Ishikawa (cell line): ENCODE measurements at regions not wholly inside any gene's neighbourhood (a gene's known extent, or its start where the extent isn't known, plus 50 kb on each side); places are given as distances from the start of the nearest gene placed in this dataset.

Experiments
- RAD21 ChIP-seq: IDR thresholded peaks from 2 replicates; pipeline ENCODE4 v1.6.1; 2012; ENCODE audit warnings: low read depth
- TAF1 ChIP-seq: IDR thresholded peaks from 2 replicates; pipeline ENCODE4 v1.6.1; 2012; ENCODE audit warnings: low read depth, mild to moderate bottlenecking
- TCF12 ChIP-seq: IDR thresholded peaks from 2 replicates; pipeline ENCODE4 v1.6.1; 2012; ENCODE audit warnings: low read depth
- TEAD4 ChIP-seq: IDR thresholded peaks from 2 replicates; pipeline ENCODE4 v1.6.1; 2012
- TF ChIP-seq, protein P1 (sequence below): IDR thresholded peaks from 2 replicates; pipeline ENCODE4 v1.6.1; 2012
- TF ChIP-seq, protein P2 (sequence below): IDR thresholded peaks from 2 replicates; pipeline ENCODE4 v1.6.1; 2012; ENCODE audit warnings: low read depth, mild to moderate bottlenecking

DNA sequence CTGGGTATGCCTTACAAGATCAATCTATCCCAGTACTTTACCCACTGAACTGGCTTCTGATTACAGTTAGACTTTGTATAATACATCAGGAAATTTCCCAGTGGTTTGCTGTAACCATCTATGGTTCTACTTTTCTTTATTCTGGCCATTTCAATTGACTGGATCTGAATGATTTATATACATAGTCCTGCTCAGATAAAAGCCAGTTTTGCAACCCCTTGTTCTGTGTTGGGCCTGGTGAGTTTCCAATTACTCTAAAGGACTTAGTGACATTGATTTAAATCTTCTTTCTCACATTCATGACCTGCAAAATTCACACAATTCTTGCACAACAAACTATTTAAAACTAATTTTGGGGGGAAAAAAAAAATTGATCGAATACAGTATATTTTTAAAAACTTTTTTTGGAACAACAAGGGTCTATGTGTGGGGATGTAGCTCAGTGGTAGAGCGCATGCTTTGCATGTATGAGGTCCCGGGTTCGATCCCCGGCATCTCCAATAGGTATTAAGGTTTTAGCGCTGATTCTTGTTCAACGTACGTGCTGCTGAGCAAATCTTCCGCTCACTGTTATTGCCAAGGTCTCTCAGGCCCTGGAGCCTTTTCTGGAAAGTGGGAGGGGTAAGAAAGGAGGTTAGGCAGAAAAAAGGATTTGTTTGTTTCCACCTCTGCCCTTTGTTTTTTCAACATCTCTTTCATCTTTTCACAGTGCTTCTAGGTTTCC lies 117.5 kb downstream of the GPX5 start:
- TF ChIP-seq TCF12: no peak
- TF ChIP-seq, protein P1, sequence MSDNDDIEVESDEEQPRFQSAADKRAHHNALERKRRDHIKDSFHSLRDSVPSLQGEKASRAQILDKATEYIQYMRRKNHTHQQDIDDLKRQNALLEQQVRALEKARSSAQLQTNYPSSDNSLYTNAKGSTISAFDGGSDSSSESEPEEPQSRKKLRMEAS: no peak
- TF ChIP-seq TAF1: no peak
- TF ChIP-seq TEAD4: peak; percentile 67
- no peak for TF ChIP-seq RAD21
- TF ChIP-seq, protein P2, sequence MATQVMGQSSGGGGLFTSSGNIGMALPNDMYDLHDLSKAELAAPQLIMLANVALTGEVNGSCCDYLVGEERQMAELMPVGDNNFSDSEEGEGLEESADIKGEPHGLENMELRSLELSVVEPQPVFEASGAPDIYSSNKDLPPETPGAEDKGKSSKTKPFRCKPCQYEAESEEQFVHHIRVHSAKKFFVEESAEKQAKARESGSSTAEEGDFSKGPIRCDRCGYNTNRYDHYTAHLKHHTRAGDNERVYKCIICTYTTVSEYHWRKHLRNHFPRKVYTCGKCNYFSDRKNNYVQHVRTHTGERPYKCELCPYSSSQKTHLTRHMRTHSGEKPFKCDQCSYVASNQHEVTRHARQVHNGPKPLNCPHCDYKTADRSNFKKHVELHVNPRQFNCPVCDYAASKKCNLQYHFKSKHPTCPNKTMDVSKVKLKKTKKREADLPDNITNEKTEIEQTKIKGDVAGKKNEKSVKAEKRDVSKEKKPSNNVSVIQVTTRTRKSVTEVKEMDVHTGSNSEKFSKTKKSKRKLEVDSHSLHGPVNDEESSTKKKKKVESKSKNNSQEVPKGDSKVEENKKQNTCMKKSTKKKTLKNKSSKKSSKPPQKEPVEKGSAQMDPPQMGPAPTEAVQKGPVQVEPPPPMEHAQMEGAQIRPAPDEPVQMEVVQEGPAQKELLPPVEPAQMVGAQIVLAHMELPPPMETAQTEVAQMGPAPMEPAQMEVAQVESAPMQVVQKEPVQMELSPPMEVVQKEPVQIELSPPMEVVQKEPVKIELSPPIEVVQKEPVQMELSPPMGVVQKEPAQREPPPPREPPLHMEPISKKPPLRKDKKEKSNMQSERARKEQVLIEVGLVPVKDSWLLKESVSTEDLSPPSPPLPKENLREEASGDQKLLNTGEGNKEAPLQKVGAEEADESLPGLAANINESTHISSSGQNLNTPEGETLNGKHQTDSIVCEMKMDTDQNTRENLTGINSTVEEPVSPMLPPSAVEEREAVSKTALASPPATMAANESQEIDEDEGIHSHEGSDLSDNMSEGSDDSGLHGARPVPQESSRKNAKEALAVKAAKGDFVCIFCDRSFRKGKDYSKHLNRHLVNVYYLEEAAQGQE: no peak
